A549 (cell line): ENCODE measurements at regions not wholly inside any gene's neighbourhood (a gene's known extent, or its start where the extent isn't known, plus 50 kb on each side); places are given as distances from the start of the nearest gene placed in this dataset.

Experiments used
- ATAC-seq, 2 experiments: fragments of 200-7000 bp in 1 of 2; fragments of >200 bp in 1 of 2; cut with Nextera tagmentation in 1 of 2; cut with Tn5 transposase in 1 of 2; 3 replicates each; pipeline versions ENCODE4 v1.8.0 to v1.9.1; 2018 to 2020; ENCODE audit warnings: mild to moderate bottlenecking in 1 of 2, moderate library complexity in 1 of 2
- CTCF ChIA-PET: fragments of 300-600 bp; sonication (Branson Sonifier 250); formaldehyde crosslinking; extraction: SDS; loops from one replicate; lab custom pipeline; 2021; ENCODE audit warnings: antibody characterized with exemption, inconsistent platforms; lab: Yijun Ruan, JAX
- POLR2A ChIA-PET: fragments of 350-600 bp; formaldehyde crosslinking; extraction: SDS; loops from one replicate; lab custom pipeline; 2021; ENCODE audit warnings: antibody characterized with exemption, inconsistent platforms; lab: Yijun Ruan, JAX
- DNase-seq, 2 experiments: peaks; one replicate each; pipeline versions ENCODE4 v3.0.0 to v3.0.0-alpha.2; 2011 to 2016; ENCODE audit warnings: low read depth in 1 of 2, low spot score in 1 of 2
- FAIRE-seq: peaks from 2 replicates; lab custom pipeline; 2011; peaks lifted over from hg19 to GRCh38; lab: Jason Lieb, UNC
- H3K27ac ChIP-seq, 2 experiments: fragments of >200 bp; sonication (Bioruptor Twin); formaldehyde crosslinking; 3 replicates each; pipeline ENCODE4 v1.5.1; 2016 to 2017
- H3K4me1 ChIP-seq: fragments of >200 bp; sonication (Bioruptor Twin); formaldehyde crosslinking; 3 replicates; pipeline ENCODE4 v1.6.1; 2016
- H3K4me2 ChIP-seq: fragments of >200 bp; sonication (Bioruptor Twin); formaldehyde crosslinking; 3 replicates; pipeline ENCODE4 v1.6.1; 2016
- H3K4me3 ChIP-seq: fragments of >200 bp; sonication (Bioruptor Twin); formaldehyde crosslinking; 3 replicates; pipeline ENCODE4 v1.5.1; 2016
- H3K9me3 ChIP-seq: fragments of >200 bp; sonication (Bioruptor Twin); formaldehyde crosslinking; 3 replicates; pipeline ENCODE4 v1.6.1; 2016
- BHLHE40 ChIP-seq: IDR thresholded peaks from 2 replicates; pipeline ENCODE4 v1.6.1; 2012; ENCODE audit warnings: low read depth, low read length, inconsistent platforms
- CBX8 ChIP-seq: fragments of 200-600 bp; sonication (generic); IDR thresholded peaks from 2 replicates; pipeline ENCODE4 v1.6.1; 2016
- CEBPB ChIP-seq, 2 experiments: fragments of >200 bp in 1 of 2; sonication (Bioruptor Twin) in 1 of 2; formaldehyde crosslinking in 1 of 2; IDR thresholded peaks; 2 replicates each; pipeline ENCODE4 v1.6.1; 2012 to 2016
- CHD2 ChIP-seq: fragments of 150-350 bp; IDR thresholded peaks from 2 replicates; pipeline ENCODE4 v1.6.1; 2014; ENCODE audit warnings: low read length; ENCODE audit not compliant: partially characterized antibody
- CHD4 ChIP-seq: fragments of 200-600 bp; sonication (generic); IDR thresholded peaks from 2 replicates; pipeline ENCODE4 v1.6.1; 2016; ENCODE audit warnings: antibody characterized with exemption, mild to moderate bottlenecking, borderline replicate concordance
- CTCF ChIP-seq: fragments of >200 bp; sonication (Bioruptor Twin); formaldehyde crosslinking; IDR thresholded peaks from 3 replicates; pipeline ENCODE4 v1.5.1; 2016
- EHMT2 ChIP-seq: fragments of 200-600 bp; sonication (generic); IDR thresholded peaks from 2 replicates; pipeline ENCODE4 v1.6.1; 2016; ENCODE audit warnings: antibody characterized with exemption, low read depth, mild to moderate bottlenecking, moderate library complexity
- EP300 ChIP-seq, 2 experiments: fragments of >200 bp; sonication (Bioruptor Twin); formaldehyde crosslinking; IDR thresholded peaks; 2 replicates in 1 of 2; 3 replicates in 1 of 2; pipeline ENCODE4 v1.6.1; 2016 to 2017
- FOSL2 ChIP-seq, 2 experiments: fragments of 450-650 bp in 1 of 2; fragments of >200 bp in 1 of 2; sonication (Bioruptor Twin) in 1 of 2; formaldehyde crosslinking; IDR thresholded peaks; 2 replicates each; pipeline versions ENCODE4 v1.5.0 to v1.6.1; 2016 to 2020; ENCODE audit warnings: mild to moderate bottlenecking in 1 of 2, moderate library complexity in 1 of 2
- GATA3 ChIP-seq: IDR thresholded peaks from 2 replicates; pipeline ENCODE4 v1.6.1; 2012; ENCODE audit warnings: borderline replicate concordance
- HDAC2 ChIP-seq: fragments of 200-600 bp; sonication (generic); IDR thresholded peaks from 2 replicates; pipeline ENCODE4 v1.6.1; 2016
- HMGXB4 ChIP-seq: fragments of 250-450 bp; sonication (Bioruptor Pico); IDR thresholded peaks from 2 replicates; pipeline ENCODE4 v1.5.0; 2021; ENCODE audit warnings: mild to moderate bottlenecking, moderate library complexity, borderline replicate concordance
- HOXA7 ChIP-seq: fragments of 250-450 bp; sonication (Bioruptor Pico); IDR thresholded peaks from 2 replicates; pipeline ENCODE4 v1.5.0; 2020; ENCODE audit warnings: mild to moderate bottlenecking, moderate library complexity
- HOXB13 ChIP-seq: fragments of 250-450 bp; sonication (Bioruptor Pico); IDR thresholded peaks from 2 replicates; pipeline ENCODE4 v1.5.0; 2020; ENCODE audit warnings: low read depth, mild to moderate bottlenecking, moderate library complexity
- HOXB5 ChIP-seq: fragments of 250-450 bp; sonication (Bioruptor Pico); IDR thresholded peaks from 2 replicates; pipeline ENCODE4 v1.5.0; 2020; ENCODE audit warnings: mild to moderate bottlenecking, moderate library complexity
- KDM5A ChIP-seq: fragments of 200-600 bp; sonication (generic); IDR thresholded peaks from 2 replicates; pipeline ENCODE4 v1.6.1; 2016; ENCODE audit warnings: antibody characterized with exemption, mild to moderate bottlenecking
- NPAS2 ChIP-seq: fragments of 250-450 bp; sonication (Bioruptor Pico); IDR thresholded peaks from 2 replicates; pipeline ENCODE4 v1.8.0; 2022; ENCODE audit warnings: mild to moderate bottlenecking, moderate library complexity, borderline replicate concordance
- PBX3 ChIP-seq: IDR thresholded peaks from 2 replicates; pipeline ENCODE4 v1.6.1; 2012
- POLR2A ChIP-seq: IDR thresholded peaks from 2 replicates; pipeline ENCODE4 v1.6.1; 2012; ENCODE audit warnings: mild to moderate bottlenecking, low read length
- RAD21 ChIP-seq, 2 experiments: fragments of >200 bp in 1 of 2; sonication (Bioruptor Twin) in 1 of 2; formaldehyde crosslinking in 1 of 2; IDR thresholded peaks in 1 of 2; conservative IDR thresholded peaks in 1 of 2; 2 replicates in 1 of 2; 3 replicates in 1 of 2; pipeline ENCODE4 v1.6.1; 2012 to 2018; ENCODE audit warnings: inconsistent platforms in 1 of 2
- RARB ChIP-seq: fragments of 250-450 bp; sonication (Bioruptor Pico); IDR thresholded peaks from 2 replicates; pipeline ENCODE4 v1.8.0; 2021; ENCODE audit warnings: mild to moderate bottlenecking, moderate library complexity
- REST ChIP-seq: fragments of 200-600 bp; sonication (generic); IDR thresholded peaks from 2 replicates; pipeline ENCODE4 v1.6.1; 2016; ENCODE audit warnings: antibody characterized with exemption, mild to moderate bottlenecking, moderate library complexity
- ZC3H11A ChIP-seq: fragments of 450-650 bp; IDR thresholded peaks from 2 replicates; pipeline ENCODE4 v1.6.1; 2014; ENCODE audit warnings: antibody characterized with exemption, mild to moderate bottlenecking
- ZFP36 ChIP-seq: fragments of 450-650 bp; IDR thresholded peaks from 2 replicates; pipeline ENCODE4 v1.6.1; 2014; ENCODE audit warnings: borderline replicate concordance; ENCODE audit not compliant: partially characterized antibody
- ZSCAN20 ChIP-seq: fragments of 250-450 bp; sonication (Bioruptor Pico); IDR thresholded peaks from 2 replicates; pipeline ENCODE4 v1.8.0; 2022; ENCODE audit warnings: mild to moderate bottlenecking, moderate library complexity
- WGBS: methylation state at CpG from one replicate; pipeline ENCODE4 v1.1.6; 2017; ENCODE audit errors: missing lambda C conversion rate; 5-methylcytosine and 5-hydroxymethylcytosine counted together

- ATAC-seq = no peak
- Histone ChIP-seq H3K4me1 (no peaks in the 10 kb centered on the region), H3K4me3 (no peak overlapping the region), H3K27ac (no peak overlapping the region), H3K9me3 (no peaks in the 10 kb centered on the region), H3K4me2 (no peak overlapping the region)
- FAIRE-seq = no peak
- 42% methylated on average over 3 of the region's 3 CpGs for WGBS
- no peak for DNase-seq
- TF ChIP-seq RARB (CRISPR knock-in tag) (no peak), ZFP36 (no peak), BHLHE40 (no peak), PBX3 (no peak), CHD4 (no peak), ZC3H11A (no peak), EP300 (IDR thresholded peaks at IDR 0.05) (no peak), POLR2A (no peak), RAD21 (conservative IDR thresholded peaks at IDR 0.05 in 1 of 2, IDR thresholded peaks at IDR 0.05 in 1 of 2) (no peak), REST (no peak), FOSL2 (IDR thresholded peaks at IDR 0.05) (no peak), FOSL2 (CRISPR knock-in tag; IDR thresholded peaks at IDR 0.05) (no peak), CHD2 (no peak), GATA3 (no peak), HDAC2 (no peak), HOXB13 (CRISPR knock-in tag) (no peak), CBX8 (no peak), HOXA7 (no peak), CEBPB (IDR thresholded peaks at IDR 0.05) (no peak), CTCF (no peak), NPAS2 (CRISPR knock-in tag) (no peak)
- CTCF ChIA-PET = interaction anchor here (0.8 to 1.8 kb wide), 3 partner anchors 32 to 408 kb away, joined by 3 to 7 read pairs (median 4); no protein-coding TSS in a partner anchor
- POLR2A ChIA-PET = no interaction called here
Observed at GRCh38 chr2:196486146-196486545, 153.4 kb upstream of the CCDC150 start.

- ATAC-seq (no peak), DNase-seq (no peak), FAIRE-seq (no peak)
- CTCF ChIA-PET = interaction anchor here (1.8 kb wide), 1 partner anchor 34 kb away, joined by 7 read pairs; no protein-coding TSS in a partner anchor
- H3K4me2 ChIP-seq = no peak overlapping the region
- no peak overlapping the region for H3K4me3 ChIP-seq
- no peak overlapping the region for H3K27ac ChIP-seq
- TF ChIP-seq ZSCAN20 (no peak), HMGXB4 (no peak), EHMT2 (no peak), BHLHE40 (no peak), KDM5A (no peak), HOXB5 (CRISPR knock-in tag) (no peak), CBX8 (no peak), FOSL2 (IDR thresholded peaks at IDR 0.05) (no peak), FOSL2 (CRISPR knock-in tag; IDR thresholded peaks at IDR 0.05) (no peak)
- TF ChIP-seq, all 56 proteins: peak for 0
- no peaks in the 10 kb centered on the region for H3K4me1 ChIP-seq
- H3K9me3 ChIP-seq = no peaks in the 10 kb centered on the region
- POLR2A ChIA-PET = interaction anchor here (0.6 kb wide), 1 partner anchor 36 kb away, joined by 3 read pairs; no protein-coding TSS in a partner anchor
- WGBS = 71% methylated on average over 3 of the region's 3 CpGs
Observed at GRCh38 chr2:196487417-196487816, 152.1 kb upstream of the CCDC150 start.
